SW 1271 (cell line): ENCODE measurements at regions not wholly inside any gene's neighbourhood (a gene's known extent, or its start where the extent isn't known, plus 50 kb on each side); places are given as distances from the start of the nearest gene placed in this dataset.
"Not testable (repeated sequence)": the region's sequence is repeated elsewhere in the genome, so short reads cannot be mapped to it uniquely, and the experiment has no call there.

Experiments
- DNase-seq, 2 experiments: peaks; one replicate each; lab custom pipeline; 2025; lab: John Stamatoyannopoulos, UW

GRCh38 chr11:3444420-3444744, 65.4 kb upstream of the ZNF195 start:
- not testable (repeated sequence) for DNase-seq

- not testable (repeated sequence) for DNase-seq
Measured at GRCh38 chr11:3443700-3444419, 64.9 kb upstream of the ZNF195 start.

- DNase-seq = not testable (repeated sequence)
Measured at GRCh38 chr11:3437441-3437840, 58.5 kb upstream of the ZNF195 start.

DNA sequence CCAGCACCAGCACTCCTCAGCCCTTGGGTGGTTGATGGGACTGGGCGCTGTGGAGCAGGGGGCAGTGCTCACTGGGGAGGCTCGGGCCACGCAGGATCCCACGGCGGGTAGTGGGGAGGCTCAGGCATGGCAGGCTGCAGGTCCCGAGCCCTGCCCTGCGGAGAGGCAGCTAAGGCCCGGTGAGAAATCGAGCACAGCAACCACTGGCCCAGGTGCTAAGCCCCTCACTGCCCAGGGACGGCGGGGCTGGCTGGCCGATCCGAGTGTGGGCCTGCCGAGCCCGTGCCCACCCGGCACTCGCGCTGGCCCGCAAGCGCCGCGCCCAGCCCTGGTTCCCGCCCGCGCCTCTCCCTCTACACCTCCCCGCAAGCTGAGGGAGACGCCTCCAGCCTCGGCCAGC, 56.0 kb upstream of the ZNF195 start:
- DNase-seq = no peak

- DNase-seq = not testable (repeated sequence)
Measured at GRCh38 chr11:3429191-3429590, 50.2 kb upstream of the ZNF195 start.
